ENCODE measurements at regions not wholly inside any gene's neighbourhood (a gene's known extent, or its start where the extent isn't known, plus 50 kb on each side); places are given as distances from the start of the nearest gene placed in this dataset.

GRCh38 chr9:135030566-135031226, 56.8 kb upstream of the OLFM1 start:
- H4K20me1 ChIP-seq (ENCODE audit: low read depth, low read length), result no peaks in the 10 kb centered on the region
- H3K36me3 ChIP-seq (ENCODE audit: low read length), result no peaks in the 10 kb centered on the region
- H3K27ac ChIP-seq (ENCODE audit: low read depth, low read length), result no peak overlapping the region
- no peaks in the 10 kb centered on the region for H3K9me2 ChIP-seq (replicated peaks; ENCODE audit: insufficient read depth, low read length)
- H3K79me2 ChIP-seq (ENCODE audit: insufficient read depth, low read length), result no peaks in the 10 kb centered on the region
- TF ChIP-seq CTCF (IDR thresholded peaks at IDR 0.05; ENCODE audit: insufficient read depth, low read length, poor library complexity, severe bottlenecking) (no peak), EZH2phosphoT487 (conservative IDR thresholded peaks at IDR 0.05; ENCODE audit: low read length) (no peak)
- H3K9me3 ChIP-seq (ENCODE audit: insufficient read depth, low read length), result no peaks in the 10 kb centered on the region
- no peak overlapping the region for H3K4me3 ChIP-seq (ENCODE audit: insufficient read depth, low read length, poor library complexity, severe bottlenecking)
- no peak overlapping the region for H2AFZ ChIP-seq (ENCODE audit: low read depth, low read length, severe bottlenecking)
- no peak overlapping the region for H3K9ac ChIP-seq (ENCODE audit: low read length)
- no peaks in the 10 kb centered on the region for H3K27me3 ChIP-seq (ENCODE audit: low read length)
- no peaks in the 10 kb centered on the region for H3F3A ChIP-seq (ENCODE audit: insufficient read depth)
- H3K4me2 ChIP-seq (ENCODE audit: low read depth, low read length, poor library complexity, severe bottlenecking), result no peak overlapping the region

GRCh38 chr9:135032041-135032835, 55.2 kb upstream of the OLFM1 start:
- TF ChIP-seq CTCF (IDR thresholded peaks at IDR 0.05; ENCODE audit: insufficient read depth, low read length, poor library complexity, severe bottlenecking) (no peak), EZH2phosphoT487 (conservative IDR thresholded peaks at IDR 0.05; ENCODE audit: low read length) (no peak)
- Histone ChIP-seq H3K79me2 (ENCODE audit: insufficient read depth, low read length) (no peaks in the 10 kb centered on the region), H3K27ac (ENCODE audit: low read depth, low read length) (no peak overlapping the region), H3K36me3 (ENCODE audit: low read length) (no peaks in the 10 kb centered on the region), H3K9me2 (replicated peaks; ENCODE audit: insufficient read depth, low read length) (no peaks in the 10 kb centered on the region), H2AFZ (ENCODE audit: low read depth, low read length, severe bottlenecking) (no peak overlapping the region), H3K4me3 (ENCODE audit: insufficient read depth, low read length, poor library complexity, severe bottlenecking) (no peak overlapping the region), H3F3A (ENCODE audit: insufficient read depth) (no peaks in the 10 kb centered on the region), H3K9me3 (ENCODE audit: insufficient read depth, low read length) (no peaks in the 10 kb centered on the region), H3K4me2 (ENCODE audit: low read depth, low read length, poor library complexity, severe bottlenecking) (no peak overlapping the region), H4K20me1 (ENCODE audit: low read depth, low read length) (no peaks in the 10 kb centered on the region), H3K9ac (ENCODE audit: low read length) (no peak overlapping the region), H3K27me3 (ENCODE audit: low read length) (no peaks in the 10 kb centered on the region)

- H2AFZ ChIP-seq (ENCODE audit: low read depth, low read length, severe bottlenecking), result no peak overlapping the region
- H3K9me3 ChIP-seq (ENCODE audit: insufficient read depth, low read length), result no peaks in the 10 kb centered on the region
- no peak overlapping the region for H3K27ac ChIP-seq (ENCODE audit: low read depth, low read length)
- no peaks in the 10 kb centered on the region for H3K27me3 ChIP-seq (ENCODE audit: low read length)
- H3F3A ChIP-seq (ENCODE audit: insufficient read depth), result no peaks in the 10 kb centered on the region
- no peak overlapping the region for H3K4me2 ChIP-seq (ENCODE audit: low read depth, low read length, poor library complexity, severe bottlenecking)
- no peak overlapping the region for H3K9ac ChIP-seq (ENCODE audit: low read length)
- H3K36me3 ChIP-seq (ENCODE audit: low read length), result no peaks in the 10 kb centered on the region
- no peak overlapping the region for H3K4me3 ChIP-seq (ENCODE audit: insufficient read depth, low read length, poor library complexity, severe bottlenecking)
- TF ChIP-seq EZH2phosphoT487 (conservative IDR thresholded peaks at IDR 0.05; ENCODE audit: low read length) (no peak), CTCF (IDR thresholded peaks at IDR 0.05; ENCODE audit: insufficient read depth, low read length, poor library complexity, severe bottlenecking) (no peak)
- H3K79me2 ChIP-seq (ENCODE audit: insufficient read depth, low read length), result no peaks in the 10 kb centered on the region
- no peaks in the 10 kb centered on the region for H4K20me1 ChIP-seq (ENCODE audit: low read depth, low read length)
- H3K9me2 ChIP-seq (replicated peaks; ENCODE audit: insufficient read depth, low read length), result no peaks in the 10 kb centered on the region
Observed at GRCh38 chr9:135032868-135033460, 54.5 kb upstream of the OLFM1 start.

Data from SU-DHL-6 (cell line).